ENCODE measurements at regions not wholly inside any gene's neighbourhood (a gene's known extent, or its start where the extent isn't known, plus 50 kb on each side); places are given as distances from the start of the nearest gene placed in this dataset.

GRCh38 chr20:22101606-22102005 lies 396.1 kb downstream of the PAX1 start (continued):
- 0 out of 2 replicates have a peak, but pooled peaks have one; percentile 26 for TF ChIP-seq NFRKB (IDR thresholded peaks at IDR 0.05)
- no peak for TF ChIP-seq TBP (CRISPR knock-in tag; IDR thresholded peaks at IDR 0.05)

- DNase-seq (ENCODE audit: low spot score) = no peak
- no peak for TF ChIP-seq ZSCAN29 (CRISPR knock-in tag; conservative IDR thresholded peaks at IDR 0.05)
- no peak for TF ChIP-seq KLF6 (CRISPR knock-in tag; IDR thresholded peaks at IDR 0.05)
- FAIRE-seq = no peak
- H3K79me2 ChIP-seq (ENCODE audit: insufficient read depth, low read length) = no peaks in the 10 kb centered on the region
- ChIA-PET POLR2A (no interaction called here), CTCF (ENCODE audit: low intra/inter-chr PET ratio, low total read pairs) (no interaction called here)
- no peaks in the 10 kb centered on the region for H3K9me3 ChIP-seq (ENCODE audit: low read length)
- BruUV-seq (replicated peaks) = no TSS peak
- H2AFZ ChIP-seq (ENCODE audit: low read length) = no peak overlapping the region
- in situ Hi-C loops (cut with HindIII; ENCODE audit: extremely low pct_ligation_motif_present, low pct_unique_long_range_greater_than_20kb) (loop anchor here (10.0 kb wide), 1 partner anchor 396 kb away; the partner anchor contains the start of gene PAX1), intact Hi-C loops (cut with micrococcal nuclease; ENCODE audit: unreplicated experiment) (no loop called here)
- no peak for ATAC-seq
- H3K36me3 ChIP-seq (replicated peaks in 1 of 2; ENCODE audit: control insufficient read depth in 1 of 2, insufficient read depth in 2 of 2, low read length in 2 of 2) = no peaks in the 10 kb centered on the region
- no peak overlapping the region for H3K9ac ChIP-seq (ENCODE audit: insufficient read depth, low read depth, low read length)
- no peaks in the 10 kb centered on the region for H3K4me1 ChIP-seq (ENCODE audit: insufficient read depth, low read length)
- no peak overlapping the region for H3K4me2 ChIP-seq (ENCODE audit: low read depth, low read length)
- no peaks in the 10 kb centered on the region for H3K27me3 ChIP-seq (ENCODE audit: control insufficient read depth in 1 of 2, insufficient read depth in 2 of 2, low read length in 2 of 2)
- WGBS (ENCODE audit: low lambda C conversion rate) = 6% methylated on average over 6 of the region's 6 CpGs
- no peak overlapping the region for H3K4me3 ChIP-seq (replicated peaks in 1 of 3; ENCODE audit: insufficient read depth in 1 of 3, low read depth in 2 of 3, low read length in 3 of 3)
- no peaks in the 10 kb centered on the region for H4K20me1 ChIP-seq (ENCODE audit: insufficient read depth, low read length)
- H3K27ac ChIP-seq (ENCODE audit: extremely low read length, insufficient read depth, low read length) = no peak overlapping the region
Observed at GRCh38 chr20:22100686-22101085, 395.2 kb downstream of the PAX1 start.

- Histone ChIP-seq H3K27me3 (ENCODE audit: control insufficient read depth in 1 of 2, insufficient read depth in 2 of 2, low read length in 2 of 2) (no peaks in the 10 kb centered on the region), H3K9ac (ENCODE audit: insufficient read depth, low read depth, low read length) (no peak overlapping the region), H3K9me3 (ENCODE audit: low read length) (no peaks in the 10 kb centered on the region), H2AFZ (ENCODE audit: low read length) (no peak overlapping the region), H3K4me2 (ENCODE audit: low read depth, low read length) (no peak overlapping the region), H3K27ac (ENCODE audit: extremely low read length, insufficient read depth, low read length) (no peak overlapping the region), H3K36me3 (replicated peaks in 1 of 2; ENCODE audit: control insufficient read depth in 1 of 2, insufficient read depth in 2 of 2, low read length in 2 of 2) (no peaks in the 10 kb centered on the region), H3K4me1 (ENCODE audit: insufficient read depth, low read length) (no peaks in the 10 kb centered on the region), H3K4me3 (replicated peaks in 1 of 3; ENCODE audit: insufficient read depth in 1 of 3, low read depth in 2 of 3, low read length in 3 of 3) (no peak overlapping the region), H3K79me2 (ENCODE audit: insufficient read depth, low read length) (no peaks in the 10 kb centered on the region), H4K20me1 (ENCODE audit: insufficient read depth, low read length) (no peaks in the 10 kb centered on the region)
- ATAC-seq = no peak
- in situ Hi-C loops (cut with HindIII; ENCODE audit: extremely low pct_ligation_motif_present, low pct_unique_long_range_greater_than_20kb) = no loop called here
- WGBS (ENCODE audit: low lambda C conversion rate) = 11% methylated on average over 3 of the region's 3 CpGs
- no TSS peak for BruUV-seq (replicated peaks)
- CTCF ChIA-PET (ENCODE audit: low intra/inter-chr PET ratio, low total read pairs) = no interaction called here
- POLR2A ChIA-PET = no interaction called here
- intact Hi-C loops (cut with micrococcal nuclease; ENCODE audit: unreplicated experiment) = no loop called here
- FAIRE-seq = no peak
- no peak for DNase-seq (ENCODE audit: low spot score)
- no peak for TF ChIP-seq ZNF670 (CRISPR knock-in tag; IDR thresholded peaks at IDR 0.05; ENCODE audit: borderline replicate concordance)
- TF ChIP-seq HOXA7 (CRISPR knock-in tag; IDR thresholded peaks at IDR 0.05) = no peak
- TF ChIP-seq CBX1 (IDR thresholded peaks at IDR 0.05; ENCODE audit: low read depth) = no peak
- no peak for TF ChIP-seq ZNF333 (CRISPR knock-in tag; IDR thresholded peaks at IDR 0.05; ENCODE audit: borderline replicate concordance)
- no peak for TF ChIP-seq ZNF777 (CRISPR knock-in tag; IDR thresholded peaks at IDR 0.05)
- TF ChIP-seq ZNF746 (CRISPR knock-in tag; IDR thresholded peaks at IDR 0.05) = no peak
- TF ChIP-seq SNAPC5 (CRISPR knock-in tag; IDR thresholded peaks at IDR 0.05; ENCODE audit: borderline replicate concordance) = no peak
- TF ChIP-seq ZNF550 (CRISPR knock-in tag; IDR thresholded peaks at IDR 0.05; ENCODE audit: borderline replicate concordance) = no peak
- no peak for TF ChIP-seq IRF9 (CRISPR knock-in tag; IDR thresholded peaks at IDR 0.05; ENCODE audit: borderline replicate concordance)
- TF ChIP-seq ZBTB2 (CRISPR knock-in tag; IDR thresholded peaks at IDR 0.05; ENCODE audit: low read depth) = no peak
- no peak for TF ChIP-seq TBP (CRISPR knock-in tag; IDR thresholded peaks at IDR 0.05)
- no peak for TF ChIP-seq ZNF10 (CRISPR knock-in tag; IDR thresholded peaks at IDR 0.05; ENCODE audit: borderline replicate concordance, low read depth)
- TF ChIP-seq PCBP1 (IDR thresholded peaks at IDR 0.05; ENCODE audit: borderline replicate concordance, low read depth, low read length) = no peak
Observed at GRCh38 chr20:22099348-22099747, 393.9 kb downstream of the PAX1 start.

All from HepG2 (cell line).